AG04450 (cell line): ENCODE measurements at regions not wholly inside any gene's neighbourhood (a gene's known extent, or its start where the extent isn't known, plus 50 kb on each side); places are given as distances from the start of the nearest gene placed in this dataset.

Experiments
- CTCF ChIA-PET: fragments of 300-600, 350-600 bp; formaldehyde crosslinking; extraction: SDS; loops from one replicate; lab custom pipeline; 2022; ENCODE audit warnings: antibody characterized with exemption, inconsistent platforms; lab: Charles Lee
- POLR2A ChIA-PET: fragments of 350-600 bp; formaldehyde crosslinking; extraction: SDS; loops from one replicate; lab custom pipeline; 2021; ENCODE audit warnings: antibody characterized with exemption, inconsistent platforms; lab: Yijun Ruan, JAX
- DNase-seq: peaks from one replicate; pipeline ENCODE4 v3.0.0-alpha.2; 2011; ENCODE audit warnings: low read depth, low spot score
- H3K27ac ChIP-seq: one replicate; pipeline ENCODE4 v1.5.1; 2012; ENCODE audit warnings: low read depth, low read length, control low read depth
- H3K27me3 ChIP-seq: one replicate; pipeline ENCODE4 v1.6.0; 2012; ENCODE audit warnings: low read length; ENCODE audit not compliant: control insufficient read depth, insufficient read depth
- H3K4me3 ChIP-seq: 2 replicates; pipeline ENCODE4 v1.5.1; 2011; ENCODE audit warnings: mild to moderate bottlenecking, low read depth, low read length, control low read depth
- H3K9me3 ChIP-seq: 2 replicates; pipeline ENCODE4 v1.5.1; 2012; ENCODE audit warnings: low read length; ENCODE audit not compliant: control insufficient read depth, insufficient read depth
- CTCF ChIP-seq: IDR thresholded peaks from 2 replicates; pipeline ENCODE4 v1.5.1; 2011; ENCODE audit warnings: low read depth, low read length, control low read depth, inconsistent platforms

- Histone ChIP-seq H3K27me3 (no peaks in the 10 kb centered on the region), H3K4me3 (no peak overlapping the region), H3K9me3 (peaks cover 16% of the 10 kb centered on the region), H3K27ac (no peak overlapping the region)
- DNase-seq: no peak
- POLR2A ChIA-PET: no interaction called here
- CTCF ChIA-PET: no interaction called here
- TF ChIP-seq CTCF: no peak
Observed at GRCh38 chr6:149234051-149234962, 83.2 kb upstream of the TAB2 start.

GRCh38 chr6:149235130-149235561, 82.4 kb upstream of the TAB2 start:
- Histone ChIP-seq H3K4me3 (no peak overlapping the region), H3K9me3 (peaks cover 23% of the 10 kb centered on the region), H3K27ac (no peak overlapping the region), H3K27me3 (peaks cover 4% of the 10 kb centered on the region)
- TF ChIP-seq CTCF: no peak
- no peak for DNase-seq
- ChIA-PET CTCF (no interaction called here), POLR2A (interaction anchor here (1.0 kb wide), 1 partner anchor 82 kb away, joined by 3 read pairs; the partner anchor contains the start of gene TAB2)

- peaks cover 4% of the 10 kb centered on the region for H3K27me3 ChIP-seq
- DNase-seq: no peak
- peaks cover 24% of the 10 kb centered on the region for H3K9me3 ChIP-seq
- no peak overlapping the region for H3K27ac ChIP-seq
- no peak for TF ChIP-seq CTCF
- POLR2A ChIA-PET: no interaction called here
- no peak overlapping the region for H3K4me3 ChIP-seq
- CTCF ChIA-PET: interaction anchor here (1.1 kb wide), 1 partner anchor 196 kb away, joined by 3 read pairs; no protein-coding TSS in a partner anchor
Observed at GRCh38 chr6:149236589-149236988, 80.9 kb upstream of the TAB2 start.

- H3K4me3 ChIP-seq: no peak overlapping the region
- TF ChIP-seq CTCF: no peak
- CTCF ChIA-PET: interaction anchor here (1.1 kb wide), 1 partner anchor 195 kb away, joined by 3 read pairs; no protein-coding TSS in a partner anchor
- peaks cover 28% of the 10 kb centered on the region for H3K9me3 ChIP-seq
- DNase-seq: no peak
- H3K27ac ChIP-seq: no peak overlapping the region
- H3K27me3 ChIP-seq: peaks cover 4% of the 10 kb centered on the region
- POLR2A ChIA-PET: no interaction called here
Observed at GRCh38 chr6:149237464-149237863, 80.0 kb upstream of the TAB2 start.

GRCh38 chr6:149239573-149240209, 77.8 kb upstream of the TAB2 start:
- DNase-seq: no peak
- CTCF ChIA-PET: no interaction called here
- Histone ChIP-seq H3K4me3 (no peak overlapping the region), H3K27ac (no peak overlapping the region), H3K27me3 (peaks cover 4% of the 10 kb centered on the region), H3K9me3 (peaks cover 28% of the 10 kb centered on the region)
- POLR2A ChIA-PET: no interaction called here
- TF ChIP-seq CTCF: no peak
